ENCODE measurements at regions not wholly inside any gene's neighbourhood (a gene's known extent, or its start where the extent isn't known, plus 50 kb on each side); places are given as distances from the start of the nearest gene placed in this dataset.

- no peak for TF ChIP-seq CTCF (IDR thresholded peaks at IDR 0.05)
- no peak for TF ChIP-seq POLR2A (IDR thresholded peaks at IDR 0.05)
- no peaks in the 10 kb centered on the region for H3K36me3 ChIP-seq
- no peak overlapping the region for H3K4me3 ChIP-seq
- H3K9me3 ChIP-seq: no peaks in the 10 kb centered on the region
- no peaks in the 10 kb centered on the region for H3K27me3 ChIP-seq
- no peaks in the 10 kb centered on the region for H3K4me1 ChIP-seq
- DNase-seq: peak in 1 of 3 donors; percentile 36
- H3K27ac ChIP-seq: no peak overlapping the region
Observed at GRCh38 chr6:166767230-166767629, 140.2 kb upstream of the RPS6KA2 start.

GRCh38 chr6:166766769-166767168, 139.7 kb upstream of the RPS6KA2 start:
- no peaks in the 10 kb centered on the region for H3K36me3 ChIP-seq
- H3K4me3 ChIP-seq: no peak overlapping the region
- TF ChIP-seq POLR2A (IDR thresholded peaks at IDR 0.05) (no peak), CTCF (IDR thresholded peaks at IDR 0.05) (no peak)
- no peak for DNase-seq
- H3K4me1 ChIP-seq: no peaks in the 10 kb centered on the region
- no peaks in the 10 kb centered on the region for H3K27me3 ChIP-seq
- no peaks in the 10 kb centered on the region for H3K9me3 ChIP-seq
- H3K27ac ChIP-seq: no peak overlapping the region

- Histone ChIP-seq H3K4me3 (no peak overlapping the region), H3K27ac (no peak overlapping the region), H3K36me3 (no peaks in the 10 kb centered on the region), H3K4me1 (no peaks in the 10 kb centered on the region), H3K9me3 (no peaks in the 10 kb centered on the region), H3K27me3 (no peaks in the 10 kb centered on the region)
- DNase-seq: no peak
- no peak for TF ChIP-seq CTCF (IDR thresholded peaks at IDR 0.05)
- no peak for TF ChIP-seq POLR2A (IDR thresholded peaks at IDR 0.05)
Observed at GRCh38 chr6:166765234-166765541, 138.1 kb upstream of the RPS6KA2 start.

- Histone ChIP-seq H3K4me1 (no peaks in the 10 kb centered on the region), H3K27ac (no peak overlapping the region), H3K9me3 (no peaks in the 10 kb centered on the region), H3K27me3 (no peaks in the 10 kb centered on the region), H3K4me3 (no peak overlapping the region), H3K36me3 (no peaks in the 10 kb centered on the region)
- DNase-seq: peak in 1 of 3 donors; percentile 31
- no peak for TF ChIP-seq CTCF (IDR thresholded peaks at IDR 0.05)
- TF ChIP-seq POLR2A (IDR thresholded peaks at IDR 0.05): no peak
Observed at GRCh38 chr6:166764473-166765233, 137.6 kb upstream of the RPS6KA2 start.

GRCh38 chr6:166763606-166764472, 136.8 kb upstream of the RPS6KA2 start:
- TF ChIP-seq CTCF (IDR thresholded peaks at IDR 0.05): no peak
- TF ChIP-seq POLR2A (IDR thresholded peaks at IDR 0.05): no peak
- peak in 2 of 3 donors; percentile 3 to 37 for DNase-seq
- Histone ChIP-seq H3K36me3 (no peaks in the 10 kb centered on the region), H3K27me3 (no peaks in the 10 kb centered on the region), H3K27ac (no peak overlapping the region), H3K4me1 (no peaks in the 10 kb centered on the region), H3K4me3 (no peak overlapping the region), H3K9me3 (no peaks in the 10 kb centered on the region)
